Daoy (cell line): ENCODE measurements at regions not wholly inside any gene's neighbourhood (a gene's known extent, or its start where the extent isn't known, plus 50 kb on each side); places are given as distances from the start of the nearest gene placed in this dataset.

Source experiments
- DNase-seq: peaks from one replicate; pipeline ENCODE4 v3.0.0-alpha.2; 2015; ENCODE audit warnings: low read depth

DNA sequence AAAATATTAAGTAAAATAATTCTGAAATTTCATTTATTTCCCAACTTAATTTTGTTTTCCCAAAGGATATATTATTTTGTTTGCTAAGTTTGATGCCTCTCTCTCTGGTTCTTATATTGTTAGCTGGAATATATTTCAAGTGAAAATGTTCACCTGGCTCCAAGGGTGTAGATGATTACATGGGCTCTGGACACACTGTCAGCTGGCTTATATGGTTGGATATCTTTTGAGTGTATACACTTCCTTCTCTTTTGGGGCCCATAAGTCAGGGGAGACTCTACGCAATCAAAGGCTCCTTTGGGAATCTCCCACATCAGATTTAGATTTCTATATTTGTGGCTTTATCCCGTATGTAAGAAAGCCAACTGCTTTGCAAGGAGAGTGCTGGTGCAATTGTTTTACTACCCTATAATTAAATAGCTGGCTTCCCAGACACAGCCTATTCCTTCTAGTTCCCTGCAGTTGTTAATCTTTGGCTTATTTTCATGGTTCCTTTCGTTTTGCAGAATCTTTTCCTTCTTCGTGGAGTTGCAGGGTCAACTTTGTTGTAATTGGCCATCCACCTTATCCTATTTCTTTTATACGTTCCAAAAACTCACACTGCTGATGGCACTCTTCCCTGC, 225.7 kb downstream of the DPH6 start:
- no peak for DNase-seq

DNA sequence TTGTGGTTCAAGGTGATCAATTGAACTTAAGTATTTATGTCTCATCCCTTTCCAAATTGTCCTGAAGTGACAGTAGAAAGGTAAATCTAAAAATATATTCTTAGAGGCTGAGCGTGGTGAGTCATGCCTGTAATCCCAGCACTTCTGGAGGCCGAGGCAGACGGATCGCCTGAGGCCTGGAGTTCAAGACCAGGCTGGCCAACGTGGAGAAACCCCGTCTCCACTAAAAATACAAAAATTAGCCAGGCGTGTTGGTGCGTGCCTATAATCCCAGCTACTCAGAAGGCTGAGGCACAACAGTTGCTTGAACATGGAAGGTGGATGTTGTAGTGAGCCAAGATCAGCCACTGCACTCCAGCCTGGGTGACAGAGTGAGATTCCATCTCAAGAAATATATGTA, 226.6 kb downstream of the DPH6 start:
- no peak for DNase-seq

DNA sequence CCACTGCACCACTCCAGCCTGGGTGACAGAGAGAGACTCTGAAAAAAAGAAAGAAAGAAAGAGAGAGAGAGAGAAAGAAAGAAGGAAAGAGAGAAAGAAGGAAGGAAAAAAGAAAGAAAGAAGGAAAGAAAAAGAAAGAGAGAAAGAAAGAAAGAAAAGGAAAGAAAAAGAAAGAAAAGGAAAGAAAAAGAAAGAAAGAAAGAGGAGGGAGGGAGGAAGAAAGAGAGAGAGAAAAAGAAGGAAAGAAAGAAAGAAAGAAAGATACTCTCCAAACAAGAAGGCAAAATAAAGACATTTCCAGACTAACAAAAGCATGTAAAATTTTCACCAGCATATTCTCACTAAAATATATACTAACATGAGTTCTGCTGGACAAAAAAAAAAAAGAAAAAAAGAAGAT, 228.7 kb downstream of the DPH6 start:
- DNase-seq = no peak

DNA sequence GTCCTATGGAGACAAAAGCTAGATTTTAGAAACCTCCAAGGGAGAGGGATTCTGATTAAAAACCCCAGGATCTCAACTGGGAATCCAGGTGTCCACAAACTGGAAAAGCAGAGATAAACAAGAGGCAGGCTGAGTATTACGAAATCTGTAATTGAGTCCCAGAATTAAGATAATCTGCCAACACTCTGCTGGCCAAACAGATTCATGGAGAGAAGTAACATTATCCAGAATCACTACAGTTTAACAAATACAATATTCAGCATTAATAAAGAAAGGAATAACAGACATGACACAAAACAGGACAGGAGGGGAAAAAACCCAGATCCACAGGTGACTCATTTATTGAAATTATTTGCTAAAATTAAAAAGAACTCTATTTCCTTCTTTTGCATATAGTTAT, 227.2 kb upstream of the NANOGP8 start:
- DNase-seq = no peak

DNA sequence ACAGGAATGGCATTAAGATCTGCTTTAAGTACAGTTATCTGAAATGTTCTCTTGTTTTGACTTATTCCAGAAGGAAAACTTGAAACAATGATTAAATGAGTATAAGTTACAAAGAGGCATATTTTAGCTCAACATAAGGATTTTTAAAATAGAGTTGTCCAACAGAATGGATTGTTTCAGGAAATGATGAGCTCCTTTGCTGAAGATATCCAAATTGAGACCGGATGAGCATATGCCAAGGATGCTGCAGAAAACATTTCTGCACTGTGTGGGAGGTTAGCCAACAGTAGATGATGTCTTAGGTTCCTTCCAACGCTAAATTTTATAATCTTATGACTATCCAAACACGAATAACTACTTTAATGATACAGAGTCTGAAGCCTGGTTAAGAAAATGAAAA, 226.5 kb upstream of the NANOGP8 start:
- DNase-seq = no peak

DNA sequence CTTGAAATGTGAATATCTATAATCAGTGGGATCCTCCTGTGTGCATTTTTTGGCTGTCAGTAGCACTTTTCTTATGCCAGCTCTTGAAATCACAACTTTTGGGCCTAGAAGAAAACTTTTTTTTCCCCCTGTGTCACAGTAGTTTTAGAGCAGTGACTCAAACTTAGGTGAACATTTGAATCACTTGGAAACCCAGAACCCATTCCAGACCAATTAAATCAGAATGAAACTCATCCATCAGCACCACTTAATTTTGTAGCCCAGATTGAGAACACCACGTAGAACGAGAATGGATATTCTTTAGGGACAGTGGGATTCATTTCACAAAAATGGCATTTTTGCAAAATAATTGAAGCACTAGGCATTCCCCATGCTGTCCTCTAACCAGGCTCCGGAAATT, 224.8 kb upstream of the NANOGP8 start:
- no peak for DNase-seq

DNA sequence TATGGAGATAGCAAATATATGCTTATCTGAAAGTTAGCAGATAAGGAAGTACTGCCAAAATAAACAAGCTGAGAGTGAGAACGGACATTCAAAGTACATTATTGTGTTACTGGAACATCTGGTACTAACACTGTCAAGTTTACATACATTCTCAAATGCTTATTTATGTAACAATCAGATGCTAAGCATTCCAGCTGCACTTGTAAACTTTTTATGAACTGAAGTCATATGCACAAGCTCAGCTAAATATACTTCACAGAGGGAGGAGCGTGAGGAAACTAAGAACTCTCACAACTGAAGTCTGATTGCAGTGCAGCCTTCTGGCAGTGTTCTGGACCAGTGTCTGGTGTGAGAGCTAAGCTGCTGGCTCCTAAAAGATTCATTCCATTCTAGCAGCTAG, 223.7 kb upstream of the NANOGP8 start:
- DNase-seq = no peak

DNA sequence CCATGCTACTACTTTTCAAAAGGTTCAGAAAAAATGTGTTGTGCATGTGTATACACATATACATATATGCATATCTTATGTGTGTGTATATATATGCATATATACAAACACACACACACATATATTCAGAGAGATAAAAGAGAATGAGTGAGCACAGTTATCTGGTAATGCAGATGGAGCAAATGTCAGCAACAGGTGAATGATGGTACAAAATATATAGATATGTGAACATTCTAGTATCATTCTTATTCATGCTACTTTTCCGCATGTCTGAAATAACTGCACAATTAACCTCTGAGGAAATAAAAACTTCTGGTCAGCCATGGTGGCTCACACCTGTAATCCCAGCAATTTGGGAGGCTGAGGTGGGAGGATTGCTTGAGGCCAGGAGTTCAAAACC, 222.6 kb upstream of the NANOGP8 start:
- no peak for DNase-seq

DNA sequence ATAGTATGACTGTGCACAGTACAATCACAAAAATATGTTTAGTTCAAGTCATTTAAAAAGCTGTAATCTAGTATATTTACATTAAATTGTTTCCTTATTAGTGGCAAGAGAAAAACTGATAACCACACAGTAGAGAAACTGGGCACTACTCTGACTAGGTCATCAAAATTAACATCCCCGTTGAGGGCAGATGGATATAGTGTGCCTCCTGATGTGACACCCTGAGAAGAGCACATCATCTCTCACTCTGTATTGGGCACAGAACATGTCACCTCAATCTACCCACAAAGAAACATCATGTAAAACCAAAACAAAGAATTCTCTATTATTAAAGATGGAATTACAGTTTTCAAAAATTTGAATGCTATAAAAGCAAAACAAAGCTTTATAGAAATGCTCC, 221.9 kb upstream of the NANOGP8 start:
- DNase-seq = no peak

DNA sequence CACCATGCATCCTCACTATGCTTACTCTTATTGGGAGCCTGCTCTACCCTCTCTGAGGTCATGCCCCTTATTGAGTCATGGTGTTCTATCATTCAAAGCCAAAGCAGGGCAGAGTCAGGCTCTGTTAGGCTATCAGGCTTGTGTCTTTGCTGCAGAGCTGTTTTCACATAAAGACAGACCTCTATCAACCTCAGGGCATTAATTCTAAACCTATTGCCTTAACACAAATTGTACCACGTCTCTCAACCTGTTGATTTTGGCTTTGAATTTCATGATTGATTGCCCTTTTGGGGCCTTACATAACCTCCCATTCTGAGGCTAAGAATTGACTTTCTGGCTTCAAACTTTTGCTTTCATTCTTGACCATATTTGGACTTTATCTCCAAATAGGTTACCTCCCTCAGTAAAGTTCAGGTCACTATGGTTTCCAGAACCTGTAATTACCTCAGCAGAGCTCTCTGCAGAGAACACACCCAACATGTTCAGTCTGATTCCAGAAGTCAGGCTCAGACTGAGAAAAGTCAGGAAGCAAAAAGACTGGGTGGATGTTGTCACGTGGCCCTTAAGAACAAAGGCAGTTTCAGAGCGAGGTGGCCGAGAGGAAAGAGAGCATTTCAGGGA, 221.4 kb upstream of the NANOGP8 start:
- DNase-seq = peak; percentile 50

DNA sequence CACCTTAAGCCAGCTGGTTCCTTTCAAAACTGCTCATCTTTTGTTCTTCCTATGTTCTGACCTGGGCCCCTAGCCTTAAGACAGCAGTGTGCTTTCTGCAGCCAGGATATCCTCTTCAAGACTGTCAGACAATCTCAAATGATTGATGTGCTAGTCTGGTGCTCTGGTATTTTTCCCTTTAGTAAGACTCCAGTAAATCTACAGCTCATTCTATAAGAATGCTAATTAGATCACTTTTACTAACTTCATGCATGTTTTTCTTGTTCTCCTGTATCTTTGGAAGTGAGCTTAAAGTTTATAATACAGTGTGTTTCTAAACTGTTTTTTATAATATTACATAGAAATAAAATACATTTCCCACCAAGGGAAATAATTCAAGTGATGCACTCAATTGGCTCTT, 220.9 kb upstream of the NANOGP8 start:
- DNase-seq = peak; percentile 33

DNA sequence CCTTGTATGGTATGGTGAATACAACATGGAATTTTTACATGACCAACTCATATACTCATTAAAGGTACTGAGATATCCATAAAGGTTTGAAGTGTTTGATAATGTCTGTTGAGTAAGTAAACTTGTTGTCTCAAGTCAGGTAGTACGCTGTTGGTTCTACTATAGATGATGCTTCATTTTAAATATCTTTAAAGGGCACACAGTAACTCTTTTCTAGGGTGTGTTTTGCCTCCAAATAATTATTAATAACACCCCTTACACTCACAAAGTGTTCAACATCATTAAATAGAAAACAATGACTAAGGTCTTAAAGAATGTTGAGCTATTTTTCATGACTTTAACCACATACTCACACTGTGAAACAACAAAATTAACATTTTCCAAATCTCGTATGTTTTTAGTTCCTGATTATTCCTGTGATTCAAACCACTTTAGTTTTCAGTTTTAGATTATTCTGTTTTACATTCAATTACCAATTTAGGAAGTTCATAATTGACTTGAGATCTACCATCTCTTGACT, 220.0 kb upstream of the NANOGP8 start:
- DNase-seq = no peak

DNA sequence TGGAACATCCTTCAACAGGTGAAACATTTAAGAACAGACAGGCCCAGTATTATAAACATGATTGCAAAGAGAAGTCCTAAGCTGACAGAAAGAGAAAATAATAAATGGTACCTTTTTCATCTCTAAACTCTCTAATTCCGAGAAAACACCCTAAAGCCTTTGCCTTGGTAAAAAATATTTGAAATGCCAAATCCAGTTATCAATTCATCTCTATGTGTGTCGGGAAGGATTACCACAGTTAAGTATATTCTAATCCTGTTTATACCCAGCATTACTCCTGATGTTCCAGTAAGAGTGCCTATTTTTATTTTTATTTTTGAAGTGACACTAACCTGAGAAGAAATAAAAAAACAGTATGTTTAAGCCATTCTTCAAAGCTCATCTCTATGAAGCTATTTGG, 219.3 kb upstream of the NANOGP8 start:
- DNase-seq = no peak

DNA sequence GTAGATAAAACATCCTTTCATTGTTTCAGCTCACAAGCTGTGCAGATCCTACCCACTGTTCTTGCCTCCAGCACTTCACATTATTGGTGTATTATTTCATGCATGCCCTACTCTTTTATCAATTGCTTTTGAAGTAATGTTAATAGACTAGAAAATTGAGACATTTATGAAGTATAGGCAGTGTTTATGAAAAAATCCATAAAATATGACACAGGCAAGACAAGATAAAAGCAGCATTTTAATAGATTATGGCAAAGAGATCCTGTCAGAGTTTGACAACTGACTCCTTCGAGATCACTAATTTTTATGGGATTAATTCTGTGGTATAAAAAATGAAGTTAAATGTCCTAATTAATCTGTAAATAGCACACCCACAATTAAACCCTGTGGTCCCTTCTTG, 217.2 kb upstream of the NANOGP8 start:
- no peak for DNase-seq

DNA sequence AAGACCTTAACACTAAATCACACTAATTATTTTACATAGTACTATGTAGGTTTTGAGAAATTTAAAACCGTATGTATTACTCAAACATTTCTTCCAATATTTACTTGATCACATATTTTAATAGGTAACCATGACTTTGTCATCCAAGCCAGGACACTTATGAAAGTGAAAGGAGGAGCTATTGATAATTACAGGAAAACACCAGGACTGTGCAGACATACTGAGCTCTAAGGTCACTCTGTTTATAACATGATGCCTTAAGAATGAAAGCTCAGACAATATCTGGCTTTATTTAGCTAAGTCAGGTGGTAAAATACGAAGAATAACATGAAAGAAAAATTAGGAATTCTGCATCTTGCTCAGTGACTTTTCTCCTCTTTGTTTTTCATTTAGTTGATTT, 216.0 kb upstream of the NANOGP8 start:
- DNase-seq = no peak

DNA sequence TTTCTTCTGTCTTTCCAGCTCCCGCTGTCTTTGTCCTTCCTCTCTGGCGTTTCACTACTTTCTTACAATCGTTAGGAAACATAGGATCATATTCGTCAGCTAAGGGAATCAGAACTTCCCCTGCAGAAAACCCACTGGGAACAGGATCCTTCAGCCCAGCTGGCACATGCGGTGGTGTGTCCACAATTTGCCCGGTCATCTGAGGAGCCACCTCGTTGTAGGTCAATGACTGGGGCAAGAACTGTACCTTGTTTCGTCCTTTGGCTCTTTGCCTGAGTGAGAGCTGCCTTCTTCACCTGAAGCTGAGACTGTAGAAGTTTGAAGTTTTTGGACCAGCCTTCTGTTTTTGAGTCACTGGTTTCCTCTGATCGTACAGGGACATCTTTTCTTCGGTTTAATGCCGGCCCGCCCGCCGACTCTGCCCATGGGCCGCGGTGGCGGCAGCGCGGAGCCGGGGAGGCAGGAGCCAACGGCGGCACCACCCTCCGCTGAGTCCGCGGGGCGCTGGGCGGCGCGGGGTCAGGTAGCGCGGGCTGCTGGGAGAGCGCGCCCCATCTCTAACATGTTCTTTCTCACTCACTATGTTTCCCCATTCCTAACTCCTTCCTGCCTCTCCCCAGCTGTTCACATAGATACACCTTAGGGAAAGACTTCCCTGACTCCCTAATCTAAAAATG, 214.1 kb upstream of the NANOGP8 start:
- DNase-seq = no peak

DNA sequence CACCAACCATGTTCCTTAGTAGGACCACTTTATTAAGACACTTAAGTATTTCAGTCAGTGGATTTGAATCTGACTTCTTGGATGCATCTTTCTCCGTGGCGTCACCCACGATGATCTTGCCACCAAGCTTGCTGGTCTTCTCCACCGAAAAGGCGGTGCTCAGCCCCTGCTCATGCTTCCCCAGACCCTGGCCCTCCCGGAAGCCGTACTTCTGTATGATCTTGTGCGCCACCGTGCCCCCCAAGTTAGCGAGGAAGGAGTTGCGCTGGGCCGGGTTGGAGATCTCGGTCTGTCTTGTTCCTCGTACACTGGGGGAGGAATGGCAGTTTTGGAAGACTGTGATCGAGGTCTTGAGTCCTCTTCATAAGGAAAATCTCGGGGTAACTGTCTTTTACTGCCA, 213.4 kb upstream of the NANOGP8 start:
- DNase-seq = no peak

DNA sequence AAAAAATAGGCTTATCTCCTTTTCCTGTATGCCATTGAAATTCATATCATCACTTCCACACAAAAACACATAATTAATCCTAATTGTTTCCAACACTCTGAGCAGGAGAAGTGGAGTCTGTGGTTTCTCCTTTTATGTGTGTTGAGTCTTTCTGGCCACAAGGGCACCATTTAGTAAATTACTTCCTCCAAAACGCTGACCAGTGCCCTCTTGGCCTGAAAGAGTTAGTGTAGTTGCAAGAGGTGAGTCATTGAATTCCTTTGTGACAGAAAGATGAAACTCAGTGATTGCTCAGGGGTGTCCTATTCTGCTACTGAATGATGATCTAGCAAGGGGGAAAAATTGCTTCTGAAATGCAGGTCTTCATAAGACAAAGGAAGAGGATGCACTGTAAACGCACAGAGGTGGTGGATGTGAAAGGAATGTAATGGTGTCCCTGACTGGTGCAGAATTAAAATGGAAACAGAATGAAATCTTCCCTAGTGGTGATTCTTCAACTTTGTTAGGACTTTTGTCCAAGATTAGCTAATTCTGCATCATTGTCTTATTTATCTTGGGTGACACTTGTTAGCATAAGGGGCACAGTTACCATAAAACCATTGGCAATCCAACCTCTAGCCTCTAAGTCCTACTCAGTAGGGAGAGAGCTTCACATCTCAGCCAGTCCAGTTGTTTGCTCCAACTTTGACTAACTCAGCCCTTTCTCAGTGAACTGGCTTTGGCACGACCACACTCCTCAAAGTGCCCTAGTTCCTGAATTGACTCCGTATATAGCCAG, 208.4 kb upstream of the NANOGP8 start:
- peak; percentile 57 for DNase-seq

DNA sequence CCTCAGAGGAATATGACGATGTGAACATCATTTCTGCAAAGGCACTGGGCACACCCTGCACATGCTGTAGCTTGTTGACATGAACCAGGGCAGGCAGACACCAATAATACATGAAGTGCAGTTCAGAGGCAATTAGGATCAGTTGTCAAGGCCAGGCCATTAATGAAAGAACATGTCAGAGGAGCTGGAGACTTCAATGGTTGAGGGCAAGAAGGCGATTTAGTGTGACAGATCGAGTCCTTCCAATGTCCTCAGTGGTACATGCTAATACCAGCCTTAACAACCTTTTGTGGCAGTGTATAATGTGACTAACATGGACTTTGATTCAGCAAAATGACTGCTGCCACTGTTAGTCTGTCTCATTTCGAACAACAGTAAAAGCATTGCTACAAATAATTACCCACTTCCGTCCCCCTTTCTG, 205.2 kb upstream of the NANOGP8 start:
- DNase-seq = no peak

DNA sequence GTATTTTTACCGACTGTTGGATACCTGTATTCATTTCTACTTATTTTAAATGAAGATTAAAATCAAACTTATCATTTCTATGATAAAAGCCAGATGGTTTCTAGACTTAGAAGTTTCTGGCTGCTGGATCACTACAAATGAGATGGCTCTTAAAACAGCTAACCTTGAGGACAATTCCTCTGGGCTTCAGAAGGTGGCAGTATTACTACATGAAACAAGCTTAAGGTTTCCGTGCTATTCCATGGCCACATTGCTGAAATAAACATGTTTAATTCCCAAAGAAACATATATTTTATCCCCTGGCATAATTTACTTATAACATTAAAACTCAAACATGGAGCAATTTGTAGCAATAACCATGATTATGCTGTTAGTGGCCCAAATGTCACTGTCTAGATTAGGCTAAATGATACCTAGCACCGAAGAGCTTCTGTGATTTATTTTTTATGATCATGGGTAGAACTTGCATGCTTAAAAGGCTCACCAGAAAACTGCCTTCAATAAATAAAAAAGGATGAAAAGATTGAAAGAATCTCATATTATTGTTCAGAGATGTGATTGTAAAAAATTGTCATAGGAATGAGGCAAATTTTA, 204.0 kb upstream of the NANOGP8 start:
- DNase-seq = peak; percentile 34

DNA sequence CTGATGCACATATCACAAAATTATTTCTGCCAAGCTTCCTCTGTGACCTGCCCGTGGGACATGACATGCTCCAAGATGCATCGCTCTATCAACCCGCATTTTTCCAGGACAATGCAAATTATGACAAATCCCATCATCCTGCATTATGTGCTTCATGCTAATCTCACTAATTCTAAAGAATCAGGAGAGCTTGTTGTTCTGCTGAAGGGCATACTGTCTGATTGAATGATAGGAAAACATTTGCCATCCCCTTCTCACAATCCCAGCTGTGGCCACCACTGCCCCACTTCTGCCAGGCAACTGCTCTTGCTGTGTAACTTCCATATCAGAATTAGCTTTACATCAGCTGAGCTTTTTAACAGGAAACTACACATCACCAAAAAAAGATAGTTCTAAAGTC, 203.5 kb upstream of the NANOGP8 start:
- DNase-seq = no peak

DNA sequence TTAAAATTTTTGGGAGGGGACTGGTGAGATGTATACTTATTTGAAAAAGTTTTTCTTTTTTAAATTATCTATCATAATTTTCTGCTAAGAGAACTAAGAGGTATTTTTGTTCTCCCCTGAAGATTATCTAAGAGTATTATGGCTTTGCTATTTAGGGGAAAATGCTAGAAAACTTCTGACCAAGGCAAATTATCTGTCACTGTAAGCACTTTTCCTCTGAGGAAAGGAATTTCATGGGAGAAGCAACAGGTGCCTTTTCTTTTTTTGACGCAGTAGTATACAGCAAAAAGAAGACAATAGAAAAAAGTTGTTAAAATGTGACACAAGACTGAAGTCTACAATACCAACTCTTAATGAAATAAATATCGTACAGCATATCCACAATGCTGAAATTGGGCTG, 201.6 kb upstream of the NANOGP8 start:
- DNase-seq = no peak
